HCT116 (cell line): ENCODE measurements at regions not wholly inside any gene's neighbourhood (a gene's known extent, or its start where the extent isn't known, plus 50 kb on each side); places are given as distances from the start of the nearest gene placed in this dataset.

Experiments used
- ATAC-seq: fragments of 200-7000 bp; cut with Tn5 transposase; 2 replicates; pipeline ENCODE4 v1.9.1; 2020; ENCODE audit warnings: mild to moderate bottlenecking, moderate library complexity
- BruUV-seq: library from RNA; stranded (reverse); fragments of 400-500 nt; replicated peaks from 2 replicates; lab custom pipeline; 2021; lab: Mats Ljungman, UMichigan
- CTCF ChIA-PET: fragments of 300-600 bp; sonication (Branson Sonifier 250); formaldehyde crosslinking; loops from one replicate; lab custom pipeline; 2021; ENCODE audit warnings: antibody characterized with exemption; lab: Charles Lee
- POLR2A ChIA-PET: fragments of 300-600, 350-600 bp; sonication (Branson Sonifier 250); formaldehyde crosslinking; loops from one replicate; lab custom pipeline; 2021; ENCODE audit warnings: antibody characterized with exemption; lab: Charles Lee
- RAD21 ChIA-PET, 2 experiments: fragments of 300-600 bp; sonication (Branson Sonifier 250); formaldehyde crosslinking; loops; one replicate each; lab custom pipeline; 2023; ENCODE audit warnings: low total read pairs in 2 of 2; ENCODE audit not compliant: uncharacterized antibody in 2 of 2, unreplicated experiment in 2 of 2, low non-redundant PET in 1 of 2; lab: Charles Lee
- DNase-seq: peaks from one replicate; pipeline ENCODE4 v3.0.0-alpha.2; 2010; ENCODE audit warnings: low read depth, low spot score
- H2AFZ ChIP-seq: fragments of 200-600 bp; shearing (Covaris generic), sonication (generic); 2 replicates; pipeline ENCODE4 v1.6.1; 2017; ENCODE audit warnings: low read depth, mixed run types, mixed read lengths, antibody characterized with exemption, low read length; ENCODE audit not compliant: poor library complexity, severe bottlenecking
- H3K27ac ChIP-seq: 2 replicates; pipeline ENCODE4 v1.5.1; 2012; ENCODE audit warnings: low read depth, low read length
- H3K27me3 ChIP-seq: fragments of 200-600 bp; sonication (generic); 2 replicates; pipeline ENCODE4 v1.6.1; 2016; ENCODE audit warnings: mixed run types, low read length, mixed read lengths; ENCODE audit not compliant: insufficient read depth
- H3K36me3 ChIP-seq, 2 experiments: fragments of 200-500 bp in 1 of 2; fragments of 200-600 bp in 1 of 2; sonication (Bioruptor generic) in 1 of 2; sonication (generic) in 1 of 2; 2 replicates each; pipeline versions ENCODE4 v1.5.1 to v1.6.1; 2014 to 2016; ENCODE audit warnings: low read length in 2 of 2, inconsistent platforms in 1 of 2, mixed read lengths in 1 of 2, mixed run types in 1 of 2; ENCODE audit not compliant: insufficient read depth in 2 of 2, control insufficient read depth in 1 of 2
- H3K4me1 ChIP-seq, 2 experiments: fragments of 200-600 bp in 1 of 2; sonication (generic) in 1 of 2; 2 replicates each; pipeline versions ENCODE4 v1.5.1 to v1.6.1; 2012 to 2017; ENCODE audit warnings: low read length in 2 of 2, inconsistent platforms in 1 of 2, mild to moderate bottlenecking in 1 of 2, mixed read lengths in 1 of 2, mixed run types in 1 of 2, moderate library complexity in 1 of 2; ENCODE audit not compliant: insufficient read depth in 2 of 2, control insufficient read depth in 1 of 2
- H3K4me2 ChIP-seq: fragments of 200-600 bp; sonication (generic); 2 replicates; pipeline ENCODE4 v1.6.1; 2017; ENCODE audit warnings: mixed run types, low read length, mixed read lengths
- H3K4me3 ChIP-seq, 2 experiments: fragments of 200-600 bp in 1 of 2; sonication (generic) in 1 of 2; replicated peaks in 1 of 2; 2 replicates each; pipeline ENCODE4 v1.5.1; 2011 to 2016; ENCODE audit warnings: low read length in 2 of 2, control low read depth in 1 of 2, low read depth in 1 of 2, mild to moderate bottlenecking in 1 of 2, mixed read lengths in 1 of 2, mixed run types in 1 of 2
- H3K79me2 ChIP-seq: fragments of 200-600 bp; sonication (generic); 2 replicates; pipeline ENCODE4 v1.6.1; 2017; ENCODE audit warnings: mild to moderate bottlenecking, mixed run types, low read length, moderate library complexity, mixed read lengths; ENCODE audit not compliant: insufficient read depth
- H3K9ac ChIP-seq: fragments of 200-600 bp; sonication (generic); 2 replicates; pipeline ENCODE4 v1.6.1; 2016; ENCODE audit warnings: low read length, mixed read lengths
- H3K9me2 ChIP-seq: fragments of 200-600 bp; sonication (generic), shearing (Covaris generic); 2 replicates; pipeline ENCODE4 v1.6.1; 2017; ENCODE audit warnings: mixed run types, mild to moderate bottlenecking, moderate library complexity; ENCODE audit not compliant: insufficient read depth
- H3K9me3 ChIP-seq, 2 experiments: fragments of 200-500 bp in 1 of 2; fragments of 200-600 bp in 1 of 2; sonication (Bioruptor generic) in 1 of 2; sonication (generic) in 1 of 2; 2 replicates each; pipeline ENCODE4 v1.6.1; 2014 to 2017; ENCODE audit warnings: low read length in 2 of 2, mixed read lengths in 2 of 2, inconsistent platforms in 1 of 2, low read depth in 1 of 2, mild to moderate bottlenecking in 1 of 2, mixed run types in 1 of 2, moderate library complexity in 1 of 2; ENCODE audit not compliant: control insufficient read depth in 1 of 2, insufficient read depth in 1 of 2
- H4K20me1 ChIP-seq: fragments of 200-600 bp; sonication (generic), shearing (Covaris generic); 2 replicates; pipeline ENCODE4 v1.6.1; 2017; ENCODE audit warnings: mixed run types, mild to moderate bottlenecking, moderate library complexity; ENCODE audit not compliant: insufficient read depth
- ATF3 ChIP-seq: IDR thresholded peaks from 2 replicates; pipeline ENCODE4 v1.6.1; 2012
- CTCF ChIP-seq, 3 experiments: fragments of 200-600 bp in 1 of 3; sonication (generic) in 1 of 3; IDR thresholded peaks in 2 of 3; conservative IDR thresholded peaks in 1 of 3; 2 replicates each; pipeline ENCODE4 v1.5.1; 2012 to 2017; ENCODE audit warnings: low read depth in 2 of 3, low read length in 2 of 3, antibody characterized with exemption in 1 of 3, borderline replicate concordance in 1 of 3, control low read depth in 1 of 3, mild to moderate bottlenecking in 1 of 3, mixed read lengths in 1 of 3, mixed run types in 1 of 3, moderate library complexity in 1 of 3; ENCODE audit not compliant: insufficient read depth in 1 of 3
- EZH2phosphoT487 ChIP-seq: fragments of 200-600 bp; IDR thresholded peaks from 2 replicates; pipeline ENCODE4 v1.6.1; 2018; ENCODE audit warnings: antibody characterized with exemption, borderline replicate concordance
- FOSL1 ChIP-seq: IDR thresholded peaks from 2 replicates; pipeline ENCODE4 v1.6.1; 2012; ENCODE audit warnings: low read depth
- JUND ChIP-seq: IDR thresholded peaks from 2 replicates; pipeline ENCODE4 v1.6.1; 2012
- MAX ChIP-seq: IDR thresholded peaks from 2 replicates; pipeline ENCODE4 v1.6.1; 2012
- POLR2A ChIP-seq: IDR thresholded peaks from 2 replicates; pipeline ENCODE4 v1.7.0; 2011; ENCODE audit warnings: borderline replicate concordance; ENCODE audit not compliant: insufficient read depth, insufficient read length; ENCODE audit errors: extremely low read depth
- SIN3A ChIP-seq: IDR thresholded peaks from 2 replicates; pipeline ENCODE4 v1.6.1; 2012; ENCODE audit warnings: low read depth
- TCF7L2 ChIP-seq: IDR thresholded peaks from 2 replicates; pipeline ENCODE4 v1.7.0; 2011; ENCODE audit warnings: borderline replicate concordance, inconsistent platforms; ENCODE audit not compliant: insufficient read depth, insufficient read length; ENCODE audit errors: extremely low read depth
- YY1 ChIP-seq: IDR thresholded peaks from 2 replicates; pipeline ENCODE4 v1.6.1; 2011; ENCODE audit warnings: low read length, low read depth, moderate library complexity, mild to moderate bottlenecking; ENCODE audit not compliant: insufficient replicate concordance; ENCODE audit errors: extremely low read depth
- ZBTB33 ChIP-seq: IDR thresholded peaks from 2 replicates; pipeline ENCODE4 v1.6.1; 2011; ENCODE audit warnings: mild to moderate bottlenecking, low read length, moderate library complexity; ENCODE audit not compliant: insufficient replicate concordance; ENCODE audit errors: extremely low read depth
- ZFX ChIP-seq: fragments of 450-650 bp; IDR thresholded peaks from 2 replicates; pipeline ENCODE4 v1.6.1; 2017
- ZNF274 ChIP-seq: fragments of 200-500 bp; sonication (Bioruptor generic); IDR thresholded peaks from 2 replicates; pipeline ENCODE4 v1.6.1; 2014; ENCODE audit warnings: mild to moderate bottlenecking, low read depth, low read length, inconsistent platforms
- intact Hi-C: fragments of 100-400 bp; cut with micrococcal nuclease; formaldehyde crosslinking; loops from 2 replicates; pipeline ENCODE4 v1.10.0; 2022

GRCh38 chr1:55937840-55938375 lies 641.5 kb downstream of the PLPP3 start:
- BruUV-seq, result no TSS peak

More at GRCh38 chr1:55937840-55938375, 641.5 kb downstream of the PLPP3 start:
- ChIA-PET POLR2A (no interaction called here), RAD21 (no interaction called here), CTCF (no interaction called here)
- DNase-seq (no peak), ATAC-seq (no peak)
- H3K27me3 ChIP-seq, result no peaks in the 10 kb centered on the region
- H3K9me2 ChIP-seq, result no peaks in the 10 kb centered on the region
- H3K79me2 ChIP-seq, result no peaks in the 10 kb centered on the region
- no peak overlapping the region for H3K4me3 ChIP-seq
- H3K4me1 ChIP-seq, result no peaks in the 10 kb centered on the region
- intact Hi-C loops, result no loop called here
- no peak overlapping the region for H3K9ac ChIP-seq
- no peak overlapping the region for H2AFZ ChIP-seq
- TF ChIP-seq MAX (no peak), ZFX (no peak), EZH2phosphoT487 (no peak), FOSL1 (no peak), ATF3 (no peak), ZBTB33 (no peak), JUND (no peak), YY1 (no peak), POLR2A (no peak), SIN3A (no peak), TCF7L2 (no peak), ZNF274 (no peak), CTCF (IDR thresholded peaks at IDR 0.05 in 2 of 3, conservative IDR thresholded peaks at IDR 0.05 in 1 of 3; ENCODE audit: borderline replicate concordance in 1 of 3, insufficient read depth in 1 of 3, low read depth in 2 of 3, low read length in 2 of 3) (no peak)
- H3K27ac ChIP-seq, result no peak overlapping the region
- H4K20me1 ChIP-seq, result no peaks in the 10 kb centered on the region
- H3K4me2 ChIP-seq, result no peak overlapping the region
- no peaks in the 10 kb centered on the region for H3K36me3 ChIP-seq
- no peaks in the 10 kb centered on the region for H3K9me3 ChIP-seq
